Spleen (tissue), 11 donors: ENCODE measurements at regions not wholly inside any gene's neighbourhood (a gene's known extent, or its start where the extent isn't known, plus 50 kb on each side); places are given as distances from the start of the nearest gene placed in this dataset.

ENCODE experiments used
- DNase-seq: peaks from one replicate; pipeline ENCODE4 v3.0.0-alpha.2; 2020
- H3K27ac ChIP-seq, 8 donors: fragments of 200-600 bp; sonication (generic) in 7 of 8; 1 replicate in 4 of 8; 2 replicates in 4 of 8; pipeline versions ENCODE4 v1.5.0 to v1.8.0; 2016 to 2021; ENCODE audit warnings: inconsistent platforms in 4 of 8, mild to moderate bottlenecking in 4 of 8, moderate library complexity in 1 of 8
- H3K27me3 ChIP-seq, 7 donors: fragments of 200-600 bp; sonication (generic) in 6 of 7; replicated peaks in 1 of 7; 1 replicate in 4 of 7; 2 replicates in 3 of 7; pipeline versions ENCODE4 v1.5.0 to v1.8.0; 2016 to 2021; ENCODE audit warnings: inconsistent platforms in 3 of 7, mild to moderate bottlenecking in 1 of 7
- H3K36me3 ChIP-seq, 6 donors: fragments of 200-600 bp; sonication (generic) in 5 of 6; 1 replicate in 4 of 6; 2 replicates in 2 of 6; pipeline versions ENCODE4 v1.5.0 to v1.8.0; 2016 to 2021; ENCODE audit warnings: inconsistent platforms in 2 of 6
- H3K4me1 ChIP-seq, 6 donors: fragments of 200-600 bp; sonication (generic) in 5 of 6; 1 replicate in 3 of 6; 2 replicates in 3 of 6; pipeline versions ENCODE4 v1.5.0 to v1.8.0; 2016 to 2021; ENCODE audit warnings: inconsistent platforms in 3 of 6
- H3K4me3 ChIP-seq, 8 donors: fragments of 200-600 bp; sonication (generic) in 7 of 8; 1 replicate in 4 of 8; 2 replicates in 4 of 8; pipeline versions ENCODE4 v1.5.0 to v1.8.0; 2016 to 2021; ENCODE audit warnings: inconsistent platforms in 4 of 8, mild to moderate bottlenecking in 4 of 8, moderate library complexity in 2 of 8
- H3K9me3 ChIP-seq, 8 donors: fragments of 200-600 bp; sonication (generic) in 7 of 8; 1 replicate in 4 of 8; 2 replicates in 4 of 8; pipeline versions ENCODE4 v1.5.0 to v1.8.0; 2016 to 2021; ENCODE audit warnings: inconsistent platforms in 4 of 8
- CTCF ChIP-seq, 11 experiments: fragments of 200-600 bp in 7 of 11; fragments of 450-650 bp in 4 of 11; sonication (generic) in 4 of 11; IDR thresholded peaks in 8 of 11; conservative IDR thresholded peaks in 3 of 11; 1 replicate in 7 of 11; 2 replicates in 4 of 11; pipeline versions ENCODE4 v1.4.0 to v1.8.0; 2016 to 2021; ENCODE audit warnings: antibody characterized with exemption in 11 of 11, inconsistent platforms in 4 of 11, mild to moderate bottlenecking in 1 of 11
- POLR2A ChIP-seq, 3 donors: fragments of 450-650 bp; IDR thresholded peaks; one replicate each; pipeline ENCODE4 v1.5.1; 2017; ENCODE audit warnings: antibody characterized with exemption in 3 of 3, mild to moderate bottlenecking in 1 of 3
- POLR2AphosphoS5 ChIP-seq, 3 donors: sonication (generic); formaldehyde crosslinking; IDR thresholded peaks; one replicate each; pipeline ENCODE4 v1.5.1; 2017; ENCODE audit warnings: antibody characterized with exemption in 3 of 3
- WGBS, 5 donors: extraction: QIAGEN DNeasy Blood & Tissue Kit in 3 of 5; methylation state at CpG; one replicate each; pipeline versions ENCODE4 v1.1.5 to v1.1.7; 2013 to 2018; 5-methylcytosine and 5-hydroxymethylcytosine counted together
- intact Hi-C: fragments of 100-400 bp; cut with DNase I; formaldehyde crosslinking; loops from one replicate; pipeline ENCODE4 v1.15.0; 2023; ENCODE audit warnings: low total_unique reads
- donor health status: healthy with polysubstance abuse.
- donor health status: DM: no; HTN: no; CAD: no; lungs with moderate emphysema.
- donor health status: DM: no; HTN: no; CAD: no.
- donor health status: Bipolar disorder and iron deficiency.
- donor health status: healthy.
- donor health status: DM: no; HTN: no; CAD: no.
- donor health status: DM: yes; HTN: yes; CAD: no.

DNA sequence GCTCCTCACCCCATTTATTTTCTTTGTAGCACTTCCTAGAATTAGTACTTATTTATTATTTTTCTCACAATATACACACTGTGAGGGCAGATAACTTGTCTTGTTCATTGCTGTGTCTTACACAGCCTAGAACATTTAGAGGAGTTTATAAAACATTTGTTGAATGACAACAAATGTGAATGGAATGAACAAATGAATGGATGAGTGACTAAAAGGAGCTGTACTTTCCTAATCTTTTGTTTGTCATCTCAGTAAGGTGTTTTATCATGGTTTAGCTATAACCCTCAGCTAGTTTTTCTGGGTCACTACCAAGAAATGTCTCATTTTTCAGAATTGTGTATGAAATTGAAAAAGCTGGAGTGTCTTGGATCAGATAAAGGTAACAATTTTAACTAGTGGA is 239.3 kb upstream of the KCNK2 start:
- Histone ChIP-seq H3K4me3 (no peak overlapping the region), H3K36me3 (no peaks in the 10 kb centered on the region), H3K27me3 (no peaks in the 10 kb centered on the region), H3K4me1 (no peaks in the 10 kb centered on the region), H3K9me3 (no peaks in the 10 kb centered on the region), H3K27ac (no peak overlapping the region)
- TF ChIP-seq CTCF (IDR thresholded peaks at IDR 0.05 in 8 of 11, conservative IDR thresholded peaks at IDR 0.05 in 3 of 11) = no peak
- TF ChIP-seq POLR2AphosphoS5 (IDR thresholded peaks at IDR 0.05) = no peak
- TF ChIP-seq POLR2A (IDR thresholded peaks at IDR 0.05) = no peak
- intact Hi-C loops = no loop called here
- DNase-seq = no peak

GRCh38 chr1:214844319-214844718 is 238.2 kb upstream of the KCNK2 start:
- no peak overlapping the region for H3K27ac ChIP-seq
- WGBS, 5 donors = 77 to 85% (median 83%) methylated on average over 4 of the region's 4 CpGs
- no peaks in the 10 kb centered on the region for H3K4me1 ChIP-seq
- H3K9me3 ChIP-seq = peaks cover 0 to under 1% (median 0%) of the 10 kb centered on the region in 8 donors
- H3K36me3 ChIP-seq = no peaks in the 10 kb centered on the region
- no peak for DNase-seq
- no peak overlapping the region for H3K4me3 ChIP-seq
- intact Hi-C loops = no loop called here
- no peak for TF ChIP-seq POLR2AphosphoS5 (IDR thresholded peaks at IDR 0.05)
- no peak for TF ChIP-seq POLR2A (IDR thresholded peaks at IDR 0.05)
- no peak for TF ChIP-seq CTCF (IDR thresholded peaks at IDR 0.05 in 8 of 11, conservative IDR thresholded peaks at IDR 0.05 in 3 of 11)
- no peaks in the 10 kb centered on the region for H3K27me3 ChIP-seq

GRCh38 chr1:214846276-214846675 is 236.3 kb upstream of the KCNK2 start:
- 88 to 96% (median 90%) methylated on average over 5 of the region's 5 CpGs for WGBS, 5 donors
- peaks cover 0 to 17% (median 11%) of the 10 kb centered on the region in 8 donors for H3K9me3 ChIP-seq

More at GRCh38 chr1:214846276-214846675, 236.3 kb upstream of the KCNK2 start:
- TF ChIP-seq POLR2A (IDR thresholded peaks at IDR 0.05) = no peak
- TF ChIP-seq CTCF (IDR thresholded peaks at IDR 0.05 in 8 of 11, conservative IDR thresholded peaks at IDR 0.05 in 3 of 11) = no peak
- no peak for TF ChIP-seq POLR2AphosphoS5 (IDR thresholded peaks at IDR 0.05)
- no peak for DNase-seq
- Histone ChIP-seq H3K4me1 (no peaks in the 10 kb centered on the region), H3K36me3 (no peaks in the 10 kb centered on the region), H3K4me3 (no peak overlapping the region), H3K27me3 (no peaks in the 10 kb centered on the region), H3K27ac (no peak overlapping the region)
- intact Hi-C loops = no loop called here
